SK-N-SH (cell line): ENCODE measurements at regions not wholly inside any gene's neighbourhood (a gene's known extent, or its start where the extent isn't known, plus 50 kb on each side); places are given as distances from the start of the nearest gene placed in this dataset.

Experiments used
- CTCF ChIA-PET: fragments of 300-600, 350-600 bp; formaldehyde crosslinking; extraction: SDS; loops from one replicate; lab custom pipeline; 2021; lab: Yijun Ruan, JAX
- POLR2A ChIA-PET: fragments of 350-600 bp; sonication (Branson Sonifier 250); formaldehyde crosslinking; extraction: SDS; loops from one replicate; lab custom pipeline; 2020; ENCODE audit warnings: antibody characterized with exemption, inconsistent platforms; lab: Yijun Ruan, JAX
- DNase-seq: peaks from one replicate; pipeline ENCODE4 v3.0.0; 2012
- H2AFZ ChIP-seq: fragments of 200-600 bp; sonication (generic); 2 replicates; pipeline ENCODE4 v1.8.1; 2016; ENCODE audit warnings: antibody characterized with exemption, mild to moderate bottlenecking, low read depth
- H3F3A ChIP-seq: fragments of 200-600 bp; sonication (generic); replicated peaks from 2 replicates; pipeline ENCODE3; 2016; ENCODE audit warnings: antibody characterized with exemption, mild to moderate bottlenecking; ENCODE audit not compliant: insufficient read depth
- H3K27ac ChIP-seq, 2 experiments: fragments of 200-500 bp in 1 of 2; fragments of 200-600 bp in 1 of 2; sonication (Bioruptor generic) in 1 of 2; sonication (generic), shearing (Covaris generic) in 1 of 2; 2 replicates each; pipeline versions ENCODE4 v1.5.1 to v1.6.1; 2014 to 2016; ENCODE audit warnings: low read depth in 2 of 2, inconsistent platforms in 1 of 2, low read length in 1 of 2, mild to moderate bottlenecking in 1 of 2, mixed read lengths in 1 of 2
- H3K27me3 ChIP-seq: fragments of 200-600 bp; sonication (generic), shearing (Covaris generic); 2 replicates; pipeline ENCODE4 v1.6.1; 2016; ENCODE audit warnings: mixed run types; ENCODE audit not compliant: insufficient read depth
- H3K36me3 ChIP-seq, 2 experiments: fragments of 200-500 bp in 1 of 2; fragments of 200-600 bp in 1 of 2; sonication (Bioruptor generic) in 1 of 2; sonication (generic) in 1 of 2; replicated peaks in 1 of 2; 2 replicates each; pipeline versions ENCODE3 to v1.5.1; 2014 to 2016; ENCODE audit warnings: low read length in 1 of 2, mild to moderate bottlenecking in 1 of 2; ENCODE audit not compliant: insufficient read depth in 2 of 2, control insufficient read depth in 1 of 2
- H3K4me1 ChIP-seq, 2 experiments: fragments of 200-500 bp in 1 of 2; fragments of 200-600 bp in 1 of 2; sonication (Bioruptor generic) in 1 of 2; sonication (generic), shearing (Covaris generic) in 1 of 2; 2 replicates each; pipeline versions ENCODE4 v1.5.1 to v1.6.1; 2014 to 2016; ENCODE audit warnings: low read depth in 1 of 2, low read length in 1 of 2, mixed run types in 1 of 2; ENCODE audit not compliant: insufficient read depth in 2 of 2, control insufficient read depth in 1 of 2
- H3K4me2 ChIP-seq: fragments of 200-600 bp; sonication (generic), shearing (Covaris generic); 2 replicates; pipeline ENCODE4 v1.6.1; 2017; ENCODE audit warnings: mixed run types
- H3K4me3 ChIP-seq, 2 experiments: fragments of 200-500 bp in 1 of 2; fragments of 200-600 bp in 1 of 2; sonication (Bioruptor generic) in 1 of 2; sonication (generic), shearing (Covaris generic) in 1 of 2; 2 replicates each; pipeline versions ENCODE4 v1.5.1 to v1.8.1; 2014 to 2016; ENCODE audit warnings: low read depth in 2 of 2, inconsistent platforms in 1 of 2, low read length in 1 of 2, mild to moderate bottlenecking in 1 of 2, mixed read lengths in 1 of 2, moderate library complexity in 1 of 2
- H3K79me2 ChIP-seq: fragments of 200-600 bp; sonication (generic); 2 replicates; pipeline ENCODE4 v1.8.1; 2017; ENCODE audit warnings: mild to moderate bottlenecking; ENCODE audit not compliant: insufficient read depth
- H3K9ac ChIP-seq: fragments of 200-600 bp; sonication (generic); 2 replicates; pipeline ENCODE4 v1.6.1; 2017; ENCODE audit warnings: mixed run types
- H3K9me2 ChIP-seq: fragments of 200-600 bp; sonication (generic); 2 replicates; pipeline ENCODE4 v1.6.1; 2017; ENCODE audit warnings: mixed run types
- H3K9me3 ChIP-seq: fragments of 200-600 bp; sonication (generic); 2 replicates; pipeline ENCODE4 v1.6.1; 2017; ENCODE audit warnings: mixed run types, mild to moderate bottlenecking, moderate library complexity
- H4K20me1 ChIP-seq: fragments of 200-600 bp; sonication (generic); 2 replicates; pipeline ENCODE4 v1.6.1; 2017; ENCODE audit warnings: mild to moderate bottlenecking, mixed run types; ENCODE audit not compliant: insufficient read depth
- ELF1 ChIP-seq: IDR thresholded peaks from 2 replicates; pipeline ENCODE4 v1.4.0; 2012
- EP300 ChIP-seq, 2 experiments: IDR thresholded peaks; 2 replicates each; pipeline versions ENCODE4 v1.4.0 to v1.6.1; 2012; ENCODE audit warnings: borderline replicate concordance in 1 of 2, low read depth in 1 of 2, low read length in 1 of 2
- FOSL2 ChIP-seq: IDR thresholded peaks from 2 replicates; pipeline ENCODE4 v1.4.0; 2012; ENCODE audit warnings: low read depth, mild to moderate bottlenecking, moderate library complexity, borderline replicate concordance
- FOXJ3 ChIP-seq: sonication (generic); formaldehyde crosslinking; IDR thresholded peaks from 2 replicates; pipeline ENCODE4 v1.5.1; 2020; ENCODE audit warnings: mild to moderate bottlenecking, missing genetic modification reagents
- GABPA ChIP-seq: IDR thresholded peaks from 2 replicates; pipeline ENCODE4 v1.4.0; 2012; ENCODE audit warnings: low read depth, mild to moderate bottlenecking
- GATA2 ChIP-seq: sonication (generic); formaldehyde crosslinking; IDR thresholded peaks from 2 replicates; pipeline ENCODE4 v1.5.0; 2020; ENCODE audit warnings: mild to moderate bottlenecking, missing genetic modification reagents
- JUND ChIP-seq: IDR thresholded peaks from 2 replicates; pipeline ENCODE4 v1.4.0; 2012
- MAX ChIP-seq: IDR thresholded peaks from 2 replicates; pipeline ENCODE4 v1.4.0; 2012; ENCODE audit warnings: low read depth
- NFIC ChIP-seq: IDR thresholded peaks from 2 replicates; pipeline ENCODE4 v1.4.0; 2012; ENCODE audit warnings: borderline replicate concordance
- PBX3 ChIP-seq: IDR thresholded peaks from 2 replicates; pipeline ENCODE4; 2012
- RCOR1 ChIP-seq: fragments of 150-350 bp; IDR thresholded peaks from 2 replicates; pipeline ENCODE4 v1.6.1; 2017; ENCODE audit warnings: antibody characterized with exemption, low read length
- RFX5 ChIP-seq: IDR thresholded peaks from 2 replicates; pipeline ENCODE4 v1.6.1; 2012; ENCODE audit warnings: mild to moderate bottlenecking, improper control_type of control experiment, low read length
- RXRA ChIP-seq: IDR thresholded peaks from 2 replicates; pipeline ENCODE4 v1.4.0; 2012; ENCODE audit warnings: low read depth, mild to moderate bottlenecking, borderline replicate concordance
- SIN3A ChIP-seq: IDR thresholded peaks from 2 replicates; pipeline ENCODE4 v1.6.1; 2012; ENCODE audit warnings: low read depth, mild to moderate bottlenecking, low read length, moderate library complexity, borderline replicate concordance
- TCF12 ChIP-seq: IDR thresholded peaks from 2 replicates; pipeline ENCODE4 v1.4.0; 2012
- TEAD4 ChIP-seq: IDR thresholded peaks from 2 replicates; pipeline ENCODE4 v1.4.0; 2012; ENCODE audit warnings: mild to moderate bottlenecking, borderline replicate concordance; ENCODE audit not compliant: insufficient read depth
- USF2 ChIP-seq: fragments of 150-350 bp; IDR thresholded peaks from 2 replicates; pipeline ENCODE4 v1.6.1; 2017; ENCODE audit warnings: antibody characterized with exemption, low read length, low read depth, borderline replicate concordance
- YY1 ChIP-seq: IDR thresholded peaks from 2 replicates; pipeline ENCODE4 v1.4.0; 2012; ENCODE audit warnings: low read depth, mild to moderate bottlenecking
- WGBS: methylation state at CpG from one replicate; pipeline ENCODE4 v1.1.6; 2017; ENCODE audit warnings: low lambda C conversion rate; 5-methylcytosine and 5-hydroxymethylcytosine counted together

GRCh38 chr9:19728101-19728500 is 60.7 kb downstream of the SLC24A2 start:
- no peak overlapping the region for H3K27ac ChIP-seq
- H3K4me2 ChIP-seq: no peak overlapping the region
- no peak overlapping the region for H3K9ac ChIP-seq
- H3K9me3 ChIP-seq: no peaks in the 10 kb centered on the region
- DNase-seq: no peak
- no peaks in the 10 kb centered on the region for H3F3A ChIP-seq
- CTCF ChIA-PET: interaction anchor here (0.7 kb wide), 2 partner anchors 16 to 178 kb away, joined by 3 to 4 read pairs; no protein-coding TSS in a partner anchor
- WGBS: 17% methylated on average over 5 of the region's 5 CpGs
- no peaks in the 10 kb centered on the region for H3K79me2 ChIP-seq
- H3K27me3 ChIP-seq: no peaks in the 10 kb centered on the region
- no peaks in the 10 kb centered on the region; a peak in 1 of 4 replicates for H3K4me1 ChIP-seq
- no peaks in the 10 kb centered on the region for H3K36me3 ChIP-seq
- H2AFZ ChIP-seq: no peak overlapping the region
- no peak overlapping the region for H3K4me3 ChIP-seq
- TF ChIP-seq FOXJ3 (no peak), EP300 (IDR thresholded peaks at IDR 0.05; ENCODE audit: borderline replicate concordance in 1 of 2, low read depth in 1 of 2, low read length in 1 of 2) (no peak), GABPA (no peak), SIN3A (no peak), PBX3 (no peak), FOSL2 (no peak), ELF1 (no peak), RXRA (no peak), USF2 (no peak), GATA2 (CRISPR knock-in tag) (no peak), RFX5 (no peak)
- TF ChIP-seq, all 33 proteins: peak for 0
- no peaks in the 10 kb centered on the region for H3K9me2 ChIP-seq
- no peaks in the 10 kb centered on the region for H4K20me1 ChIP-seq
- POLR2A ChIA-PET: no interaction called here

- Histone ChIP-seq H3K4me1 (no peaks in the 10 kb centered on the region; a peak in 1 of 4 replicates), H3K9ac (no peak overlapping the region), H3K27ac (no peak overlapping the region), H3K9me2 (no peaks in the 10 kb centered on the region), H3K9me3 (no peaks in the 10 kb centered on the region), H3K36me3 (no peaks in the 10 kb centered on the region), H3F3A (no peaks in the 10 kb centered on the region), H2AFZ (no peak overlapping the region), H3K4me2 (no peak overlapping the region)
- ChIA-PET CTCF (interaction anchor here (1.2 kb wide), 1 partner anchor 11 kb away, joined by 4 read pairs; no protein-coding TSS in a partner anchor), POLR2A (no interaction called here)
- WGBS: 48% methylated on average over 5 of the region's 5 CpGs
- TF ChIP-seq JUND: no peak
- TF ChIP-seq TEAD4: no peak
- TF ChIP-seq EP300 (IDR thresholded peaks at IDR 0.05; ENCODE audit: borderline replicate concordance in 1 of 2, low read depth in 1 of 2, low read length in 1 of 2): no peak
- TF ChIP-seq YY1: no peak
- no peak for TF ChIP-seq TCF12
- TF ChIP-seq MAX: no peak
- TF ChIP-seq NFIC: no peak
- TF ChIP-seq RCOR1: no peak
- TF ChIP-seq, all 33 proteins: peak for 0
- H3K4me3 ChIP-seq: no peak overlapping the region
- no peaks in the 10 kb centered on the region for H3K79me2 ChIP-seq
- no peaks in the 10 kb centered on the region for H4K20me1 ChIP-seq
- DNase-seq: no peak
- no peaks in the 10 kb centered on the region for H3K27me3 ChIP-seq
These were observed 62.9 kb downstream of the SLC24A2 start for GRCh38 chr9:19725970-19726369.
